Osteocyte (in vitro differentiated cells): ENCODE measurements at regions not wholly inside any gene's neighbourhood (a gene's known extent, or its start where the extent isn't known, plus 50 kb on each side); places are given as distances from the start of the nearest gene placed in this dataset.

Source experiments
- DNase-seq: peaks from one replicate; pipeline ENCODE4 v3.0.0; 2021; ENCODE audit warnings: mixed read lengths; ENCODE audit not compliant: unreplicated experiment; ENCODE audit errors: extremely low spot score
- H3K27ac Mint-ChIP-seq: one replicate; pipeline ENCODE4 v1.8.0; 2021; ENCODE audit warnings: mild to moderate bottlenecking, mixed read lengths; ENCODE audit not compliant: unreplicated experiment
- H3K27me3 Mint-ChIP-seq: one replicate; pipeline ENCODE4 v1.8.0; 2021; ENCODE audit warnings: mixed read lengths; ENCODE audit not compliant: unreplicated experiment
- H3K36me3 Mint-ChIP-seq: one replicate; pipeline ENCODE4 v1.8.0; 2021; ENCODE audit warnings: mixed read lengths; ENCODE audit not compliant: unreplicated experiment
- H3K4me1 Mint-ChIP-seq: one replicate; pipeline ENCODE4 v1.8.0; 2021; ENCODE audit warnings: mixed read lengths; ENCODE audit not compliant: unreplicated experiment
- H3K4me3 Mint-ChIP-seq: one replicate; pipeline ENCODE4 v1.8.0; 2021; ENCODE audit warnings: mild to moderate bottlenecking, moderate library complexity, mixed read lengths; ENCODE audit not compliant: unreplicated experiment
- H3K9me3 Mint-ChIP-seq: one replicate; pipeline ENCODE4 v1.8.0; 2021; ENCODE audit warnings: mixed read lengths; ENCODE audit not compliant: unreplicated experiment
- CTCF ChIP-seq: fragments of 200-600 bp; sonication (generic); IDR thresholded peaks from 2 replicates; pipeline ENCODE4 v1.5.0; 2021; ENCODE audit warnings: antibody characterized with exemption, mild to moderate bottlenecking, moderate library complexity

- no peak for DNase-seq
- Mint-ChIP-seq H3K36me3 (peaks cover 10% of the 10 kb centered on the region), H3K4me1 (peaks cover 4% of the 10 kb centered on the region), H3K27me3 (no peaks in the 10 kb centered on the region), H3K27ac (no peak overlapping the region), H3K9me3 (peaks cover 35% of the 10 kb centered on the region), H3K4me3 (peak overlapping the region; percentile 64)
- TF ChIP-seq CTCF = no peak
Measured at GRCh38 chr3:110966966-110967663, 104.5 kb upstream of the NECTIN3 start.

GRCh38 chr3:110968076-110968475 is 103.5 kb upstream of the NECTIN3 start:
- no peak for TF ChIP-seq CTCF
- no peak for DNase-seq
- no peaks in the 10 kb centered on the region for H3K27me3 Mint-ChIP-seq
- peaks cover 10% of the 10 kb centered on the region for H3K36me3 Mint-ChIP-seq
- peaks cover 31% of the 10 kb centered on the region for H3K9me3 Mint-ChIP-seq
- peak overlapping the region; percentile 35 for H3K27ac Mint-ChIP-seq
- peaks cover 3% of the 10 kb centered on the region for H3K4me1 Mint-ChIP-seq
- peak overlapping the region; percentile 64 for H3K4me3 Mint-ChIP-seq

GRCh38 chr3:110969229-110970211 is 102.1 kb upstream of the NECTIN3 start:
- Mint-ChIP-seq H3K27me3 (no peaks in the 10 kb centered on the region), H3K36me3 (peaks cover 4% of the 10 kb centered on the region), H3K4me3 (peak overlapping the region; percentile 65), H3K4me1 (no peaks in the 10 kb centered on the region), H3K9me3 (peaks cover 24% of the 10 kb centered on the region), H3K27ac (peak overlapping the region; percentile 74)
- DNase-seq = no peak
- no peak for TF ChIP-seq CTCF

- H3K27ac Mint-ChIP-seq = no peak overlapping the region
- no peaks in the 10 kb centered on the region for H3K27me3 Mint-ChIP-seq
- H3K4me3 Mint-ChIP-seq = no peak overlapping the region
- peaks cover 23% of the 10 kb centered on the region for H3K9me3 Mint-ChIP-seq
- peaks cover 2% of the 10 kb centered on the region for H3K4me1 Mint-ChIP-seq
- TF ChIP-seq CTCF = no peak
- DNase-seq = no peak
- H3K36me3 Mint-ChIP-seq = peaks cover 4% of the 10 kb centered on the region
Measured at GRCh38 chr3:110971010-110971601, 100.5 kb upstream of the NECTIN3 start.
